Endothelial cell of umbilical vein (primary cell): ENCODE measurements at regions not wholly inside any gene's neighbourhood (a gene's known extent, or its start where the extent isn't known, plus 50 kb on each side); places are given as distances from the start of the nearest gene placed in this dataset.

Experiments used
- BruUV-seq: library from RNA; stranded (reverse); fragments of 400-500 nt; replicated peaks from 2 replicates; lab custom pipeline; 2021; lab: Mats Ljungman, UMichigan
- CTCF ChIA-PET: fragments of 300-600, 350-600 bp; sonication (Branson Sonifier 250); formaldehyde crosslinking; loops from one replicate; lab custom pipeline; 2021; ENCODE audit warnings: antibody characterized with exemption, inconsistent platforms; lab: Charles Lee
- POLR2A ChIA-PET: fragments of 300-600, 350-600 bp; sonication (Branson Sonifier 250); formaldehyde crosslinking; loops from one replicate; lab custom pipeline; 2021; ENCODE audit warnings: antibody characterized with exemption, inconsistent platforms; lab: Charles Lee
- DNase-seq: peaks from one replicate; pipeline ENCODE4 v3.0.0-alpha.2; 2011; ENCODE audit warnings: low read depth, low spot score
- FAIRE-seq: peaks from 2 replicates; lab custom pipeline; 2011; peaks lifted over from hg19 to GRCh38; lab: Jason Lieb, UNC
- H2AFZ ChIP-seq: 2 replicates; pipeline ENCODE4 v1.6.0; 2012; ENCODE audit warnings: low read depth, low read length, control low read depth, inconsistent platforms
- H3K27ac ChIP-seq: 2 replicates; pipeline ENCODE4 v1.5.1; 2011; ENCODE audit warnings: low read depth, mild to moderate bottlenecking, control low read depth, low read length, moderate library complexity; ENCODE audit not compliant: insufficient read depth
- H3K27me3 ChIP-seq, 2 experiments: 2 replicates each; pipeline versions ENCODE4 v1.6.0 to v1.6.1; 2011; ENCODE audit warnings: low read length in 2 of 2, mixed read lengths in 1 of 2; ENCODE audit not compliant: control insufficient read depth in 2 of 2, insufficient read depth in 2 of 2
- H3K36me3 ChIP-seq, 2 experiments: 2 replicates in 1 of 2; 3 replicates in 1 of 2; pipeline ENCODE4 v1.5.1; 2011; ENCODE audit warnings: low read length in 2 of 2, mild to moderate bottlenecking in 1 of 2, moderate library complexity in 1 of 2; ENCODE audit not compliant: control insufficient read depth in 2 of 2, insufficient read depth in 2 of 2; ENCODE audit errors: extremely low read depth in 1 of 2
- H3K4me1 ChIP-seq: 3 replicates; pipeline ENCODE4 v1.5.1; 2011; ENCODE audit warnings: mild to moderate bottlenecking, low read length; ENCODE audit not compliant: control insufficient read depth, insufficient read depth; ENCODE audit errors: extremely low read depth
- H3K4me2 ChIP-seq: 2 replicates; pipeline ENCODE4 v1.6.1; 2011; ENCODE audit warnings: low read length, control low read depth, mixed read lengths; ENCODE audit not compliant: insufficient read depth
- H3K4me3 ChIP-seq, 3 experiments: fragments of 200-600 bp in 1 of 3; sonication (generic), shearing (Covaris generic) in 1 of 3; replicated peaks in 1 of 3; 2 replicates each; pipeline ENCODE4 v1.5.1; 2011 to 2016; ENCODE audit warnings: control low read depth in 3 of 3, low read length in 3 of 3, mild to moderate bottlenecking in 2 of 3, inconsistent platforms in 1 of 3, low read depth in 1 of 3, moderate library complexity in 1 of 3; ENCODE audit not compliant: insufficient read depth in 1 of 3
- H3K79me2 ChIP-seq: 2 replicates; pipeline ENCODE4 v1.6.0; 2012; ENCODE audit warnings: low read length, inconsistent platforms; ENCODE audit not compliant: control insufficient read depth, insufficient read depth
- H3K9ac ChIP-seq: replicated peaks from 2 replicates; pipeline ENCODE3; 2011; ENCODE audit warnings: low read length, control low read depth; ENCODE audit not compliant: insufficient read depth; ENCODE audit errors: extremely low read depth
- H3K9me1 ChIP-seq: replicated peaks from 3 replicates; pipeline ENCODE4 v1.6.0; 2011; ENCODE audit warnings: mild to moderate bottlenecking, low read length; ENCODE audit not compliant: control insufficient read depth, insufficient read depth; ENCODE audit errors: extremely low read depth
- H3K9me3 ChIP-seq: replicated peaks from 2 replicates; pipeline ENCODE4 v1.5.1; 2012; ENCODE audit warnings: low read length, inconsistent platforms; ENCODE audit not compliant: control insufficient read depth, insufficient read depth
- H4K20me1 ChIP-seq: replicated peaks from 2 replicates; pipeline ENCODE3; 2011; ENCODE audit warnings: mild to moderate bottlenecking, low read length; ENCODE audit not compliant: control insufficient read depth, insufficient read depth; ENCODE audit errors: extremely low read depth
- EZH2 ChIP-seq: IDR thresholded peaks from 2 replicates; pipeline ENCODE4 v1.6.1; 2012; ENCODE audit warnings: borderline replicate concordance, low read depth, mild to moderate bottlenecking, moderate library complexity, low read length, inconsistent platforms; ENCODE audit not compliant: severe bottlenecking
- FOS ChIP-seq: IDR thresholded peaks from 2 replicates; pipeline ENCODE4 v1.6.1; 2011; ENCODE audit warnings: mild to moderate bottlenecking, low read length, moderate library complexity, borderline replicate concordance; ENCODE audit not compliant: insufficient read depth
- GATA2 ChIP-seq: IDR thresholded peaks from 2 replicates; pipeline ENCODE4 v1.7.0; 2011; ENCODE audit warnings: low read depth, mild to moderate bottlenecking, moderate library complexity, mixed read lengths, low read length; ENCODE audit not compliant: insufficient read length, insufficient read depth
- JUN ChIP-seq: IDR thresholded peaks from 2 replicates; pipeline ENCODE4 v1.6.1; 2011; ENCODE audit warnings: borderline replicate concordance, low read depth; ENCODE audit not compliant: insufficient read length, insufficient read depth
- MYC ChIP-seq: IDR thresholded peaks from one replicate; pipeline ENCODE4 v1.6.1; 2011; ENCODE audit warnings: mild to moderate bottlenecking, low read depth, low read length
- POLR2A ChIP-seq: IDR thresholded peaks from 2 replicates; pipeline ENCODE4 v1.6.1; 2012; ENCODE audit warnings: low read depth, mild to moderate bottlenecking, control low read depth, low read length
- POLR2AphosphoS5 ChIP-seq: IDR thresholded peaks from 2 replicates; pipeline ENCODE4 v1.6.1; 2012; ENCODE audit warnings: low read depth, mild to moderate bottlenecking, control low read depth, low read length, moderate library complexity; ENCODE audit not compliant: insufficient read depth
- dilution Hi-C: fragments of 300-500 bp; cut with MboI; formaldehyde crosslinking; loops from one replicate; pipeline ENCODE4 v1.15.0; 2019; ENCODE audit warnings: low sequenced_read_pairs; ENCODE audit not compliant: extremely low pct_ligation_motif_present
- intact Hi-C: fragments of 100-400 bp; cut with micrococcal nuclease; formaldehyde crosslinking; loops from one replicate; pipeline ENCODE4 v1.10.0; 2022
- TF ChIP-seq, protein P1 (sequence below), 2 donors: IDR thresholded peaks; 1 replicate in 1 of 2; 2 replicates in 1 of 2; pipeline ENCODE4 v1.5.1; 2011; ENCODE audit warnings: low read length in 2 of 2, mild to moderate bottlenecking in 2 of 2, moderate library complexity in 2 of 2, control low read depth in 1 of 2, inconsistent platforms in 1 of 2, low read depth in 1 of 2; ENCODE audit not compliant: insufficient read depth in 1 of 2; ENCODE audit errors: extremely low read depth in 1 of 2
- TF ChIP-seq, protein P2 (sequence below): IDR thresholded peaks from 2 replicates; pipeline ENCODE4 v1.6.1; 2011; ENCODE audit not compliant: insufficient read depth, insufficient read length

DNA sequence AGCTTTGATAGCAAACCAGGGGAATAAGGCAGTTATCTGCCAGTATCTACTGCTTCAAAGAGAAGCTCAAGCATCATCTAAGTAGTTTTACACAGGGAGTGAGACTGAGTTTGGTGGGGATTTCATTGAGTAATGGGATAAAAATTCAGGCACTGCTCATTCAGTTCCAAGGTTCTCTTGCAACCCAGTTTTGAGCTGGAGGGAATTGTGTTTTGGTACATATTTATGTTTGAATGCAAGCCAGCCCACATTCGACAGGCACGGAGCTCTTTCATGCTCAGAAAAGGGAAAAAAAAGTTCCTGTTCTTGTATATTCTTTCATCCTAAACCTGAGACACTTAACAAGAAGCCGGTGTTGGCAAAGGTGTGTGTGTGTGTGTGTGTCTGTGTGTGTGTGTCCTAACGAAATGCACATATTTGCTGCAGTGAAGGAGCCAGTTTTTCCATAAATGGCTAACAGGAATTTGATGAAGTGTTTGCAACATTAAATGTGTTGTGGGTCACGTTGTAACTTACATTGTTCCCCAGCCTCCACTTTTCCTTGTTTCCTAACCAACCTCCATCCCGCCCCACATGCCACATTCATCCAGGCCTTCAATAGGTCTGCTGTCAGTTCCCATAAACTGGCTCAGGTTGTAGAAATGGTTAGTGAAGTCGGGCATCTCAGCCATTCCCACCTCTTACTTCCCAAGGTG, 311.1 kb downstream of the TXNL1 start:
- dilution Hi-C loops: no loop called here
- ChIA-PET POLR2A (no interaction called here), CTCF (interaction anchor here (1.2 to 1.3 kb wide), 2 partner anchors 9 to 29 kb away, joined by 3 read pairs; no protein-coding TSS in a partner anchor)
- no peaks in the 10 kb centered on the region for H3K27me3 ChIP-seq
- H3K9me3 ChIP-seq: no peaks in the 10 kb centered on the region
- H3K4me3 ChIP-seq: no peak overlapping the region
- H3K27ac ChIP-seq: no peak overlapping the region
- intact Hi-C loops: no loop called here
- H3K79me2 ChIP-seq: no peaks in the 10 kb centered on the region
- H3K36me3 ChIP-seq: no peaks in the 10 kb centered on the region
- TF ChIP-seq POLR2A (no peak), POLR2AphosphoS5 (no peak), MYC (no peak), JUN (no peak), GATA2 (no peak), EZH2 (no peak), FOS (no peak)
- TF ChIP-seq, protein P1, sequence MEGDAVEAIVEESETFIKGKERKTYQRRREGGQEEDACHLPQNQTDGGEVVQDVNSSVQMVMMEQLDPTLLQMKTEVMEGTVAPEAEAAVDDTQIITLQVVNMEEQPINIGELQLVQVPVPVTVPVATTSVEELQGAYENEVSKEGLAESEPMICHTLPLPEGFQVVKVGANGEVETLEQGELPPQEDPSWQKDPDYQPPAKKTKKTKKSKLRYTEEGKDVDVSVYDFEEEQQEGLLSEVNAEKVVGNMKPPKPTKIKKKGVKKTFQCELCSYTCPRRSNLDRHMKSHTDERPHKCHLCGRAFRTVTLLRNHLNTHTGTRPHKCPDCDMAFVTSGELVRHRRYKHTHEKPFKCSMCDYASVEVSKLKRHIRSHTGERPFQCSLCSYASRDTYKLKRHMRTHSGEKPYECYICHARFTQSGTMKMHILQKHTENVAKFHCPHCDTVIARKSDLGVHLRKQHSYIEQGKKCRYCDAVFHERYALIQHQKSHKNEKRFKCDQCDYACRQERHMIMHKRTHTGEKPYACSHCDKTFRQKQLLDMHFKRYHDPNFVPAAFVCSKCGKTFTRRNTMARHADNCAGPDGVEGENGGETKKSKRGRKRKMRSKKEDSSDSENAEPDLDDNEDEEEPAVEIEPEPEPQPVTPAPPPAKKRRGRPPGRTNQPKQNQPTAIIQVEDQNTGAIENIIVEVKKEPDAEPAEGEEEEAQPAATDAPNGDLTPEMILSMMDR (IDR thresholded peaks at IDR 0.05; ENCODE audit: extremely low read depth in 1 of 2, insufficient read depth in 1 of 2, low read depth in 1 of 2, low read length in 2 of 2): no peak
- TF ChIP-seq, protein P2, sequence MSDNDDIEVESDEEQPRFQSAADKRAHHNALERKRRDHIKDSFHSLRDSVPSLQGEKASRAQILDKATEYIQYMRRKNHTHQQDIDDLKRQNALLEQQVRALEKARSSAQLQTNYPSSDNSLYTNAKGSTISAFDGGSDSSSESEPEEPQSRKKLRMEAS: no peak
- no peak overlapping the region for H2AFZ ChIP-seq
- no peaks in the 10 kb centered on the region for H3K9me1 ChIP-seq
- no peak for FAIRE-seq
- no TSS peak for BruUV-seq
- no peak overlapping the region for H3K4me2 ChIP-seq
- DNase-seq: no peak
- H4K20me1 ChIP-seq: no peaks in the 10 kb centered on the region
- no peak overlapping the region for H3K9ac ChIP-seq
- H3K4me1 ChIP-seq: peaks cover 17% of the 10 kb centered on the region
